ENCODE measurements at regions not wholly inside any gene's neighbourhood (a gene's known extent, or its start where the extent isn't known, plus 50 kb on each side); places are given as distances from the start of the nearest gene placed in this dataset.

GRCh38 chr22:22387386-22387736 lies 121.2 kb downstream of the ZNF280B start (continued):
- TF ChIP-seq MTA1 (CRISPR knock-in tag; IDR thresholded peaks at IDR 0.05; ENCODE audit: borderline replicate concordance) (no peak), JUN (CRISPR knock-in tag; IDR thresholded peaks at IDR 0.05) (0 out of 2 replicates have a peak, but pooled peaks have one; percentile 5), ZNF761 (CRISPR knock-in tag; conservative IDR thresholded peaks at IDR 0.05) (no peak), KLF6 (CRISPR knock-in tag; IDR thresholded peaks at IDR 0.05) (0 out of 2 replicates have a peak, but pooled peaks have one; percentile 14), ZSCAN21 (CRISPR knock-in tag; IDR thresholded peaks at IDR 0.05; ENCODE audit: borderline replicate concordance) (peak; percentile 4; the same call in 1 of the 2 replicates), ZNF296 (CRISPR knock-in tag; conservative IDR thresholded peaks at IDR 0.05) (no peak), ZHX2 (IDR thresholded peaks at IDR 0.05; ENCODE audit: low read depth) (no peak), ZHX2 (CRISPR knock-in tag; IDR thresholded peaks at IDR 0.05; ENCODE audit: borderline replicate concordance) (no peak), TCF12 (IDR thresholded peaks at IDR 0.05) (no peak), TCF12 (CRISPR knock-in tag; IDR thresholded peaks at IDR 0.05) (no peak), TEF (CRISPR knock-in tag; IDR thresholded peaks at IDR 0.05) (no peak), DPF2 (CRISPR knock-in tag; IDR thresholded peaks at IDR 0.05; ENCODE audit: borderline replicate concordance, low read depth) (peak; percentile 2; the same call in 1 of the 2 replicates), ASH2L (IDR thresholded peaks at IDR 0.05; ENCODE audit: insufficient read length, low read depth, low read length) (peak; percentile 53), PAXIP1 (CRISPR knock-in tag; conservative IDR thresholded peaks at IDR 0.05) (peak; percentile 69; the same call in 1 of the 2 replicates), ZNF337 (CRISPR knock-in tag; IDR thresholded peaks at IDR 0.05; ENCODE audit: borderline replicate concordance, low read depth) (no peak), ATRX (CRISPR knock-in tag; IDR thresholded peaks at IDR 0.05; ENCODE audit: borderline replicate concordance) (no peak), ZNF597 (CRISPR knock-in tag; IDR thresholded peaks at IDR 0.05) (no peak), SMYD3 (CRISPR knock-in tag; IDR thresholded peaks at IDR 0.05) (no peak), NCOR1 (IDR thresholded peaks at IDR 0.05; ENCODE audit: borderline replicate concordance, low read length) (no peak; the same call in 1 of the 2 replicates), JARID2 (CRISPR knock-in tag; IDR thresholded peaks at IDR 0.05; ENCODE audit: insufficient replicate concordance) (no peak), DMAP1 (CRISPR knock-in tag; IDR thresholded peaks at IDR 0.05) (no peak)

All from HepG2 (cell line).